SU-DHL-6 (cell line): ENCODE measurements at regions not wholly inside any gene's neighbourhood (a gene's known extent, or its start where the extent isn't known, plus 50 kb on each side); places are given as distances from the start of the nearest gene placed in this dataset.

Experiments used
- H2AFZ ChIP-seq: fragments of 200-600 bp; sonication (generic); 2 replicates; pipeline ENCODE4 v1.6.1; 2014; ENCODE audit warnings: low read depth, mild to moderate bottlenecking, moderate library complexity, mixed read lengths, antibody characterized with exemption, low read length; ENCODE audit not compliant: severe bottlenecking
- H3F3A ChIP-seq: fragments of 200-600 bp; shearing (Covaris generic); 2 replicates; pipeline ENCODE4 v1.6.0; 2016; ENCODE audit warnings: antibody characterized with exemption, mild to moderate bottlenecking; ENCODE audit not compliant: insufficient read depth
- H3K27ac ChIP-seq: fragments of 200-600 bp; sonication (generic); 2 replicates; pipeline ENCODE4 v1.5.1; 2016; ENCODE audit warnings: low read depth, mild to moderate bottlenecking, low read length, moderate library complexity, mixed read lengths
- H3K27me3 ChIP-seq: fragments of 200-600 bp; sonication (generic), shearing (Covaris generic); 2 replicates; pipeline ENCODE4 v1.6.0; 2014; ENCODE audit warnings: mild to moderate bottlenecking, low read length
- H3K36me3 ChIP-seq: fragments of 200-600 bp; sonication (generic); 2 replicates; pipeline ENCODE4 v1.6.1; 2014; ENCODE audit warnings: mild to moderate bottlenecking, low read length, mixed read lengths
- H3K4me2 ChIP-seq: fragments of 300-600, 200-600 bp; shearing (Covaris generic), sonication (generic); 2 replicates; pipeline ENCODE4 v1.6.0; 2014; ENCODE audit warnings: low read length, low read depth, mild to moderate bottlenecking; ENCODE audit not compliant: poor library complexity, severe bottlenecking
- H3K4me3 ChIP-seq: fragments of 200-600 bp; sonication (generic); 2 replicates; pipeline ENCODE4 v1.5.1; 2014; ENCODE audit warnings: antibody characterized with exemption, low read length, mild to moderate bottlenecking, mixed read lengths; ENCODE audit not compliant: insufficient read depth, poor library complexity, severe bottlenecking
- H3K79me2 ChIP-seq: fragments of 200-600 bp; sonication (generic); 2 replicates; pipeline ENCODE4 v1.6.1; 2014; ENCODE audit warnings: mild to moderate bottlenecking, low read length, moderate library complexity; ENCODE audit not compliant: insufficient read depth
- H3K9ac ChIP-seq: fragments of 200-600 bp; sonication (generic); 2 replicates; pipeline ENCODE4 v1.7.0; 2014; ENCODE audit warnings: mild to moderate bottlenecking, low read length
- H3K9me2 ChIP-seq: fragments of 200-600 bp; sonication (generic); replicated peaks from 2 replicates; pipeline ENCODE4 v1.6.1; 2014; ENCODE audit warnings: low read length; ENCODE audit not compliant: insufficient read depth
- H3K9me3 ChIP-seq: fragments of 200-600 bp; sonication (generic); 2 replicates; pipeline ENCODE4 v1.6.1; 2014; ENCODE audit warnings: low read length, mixed read lengths; ENCODE audit not compliant: insufficient read depth
- H4K20me1 ChIP-seq: fragments of 200-600 bp; sonication (generic); 2 replicates; pipeline ENCODE4 v1.6.1; 2014; ENCODE audit warnings: low read depth, mild to moderate bottlenecking, antibody characterized with exemption, low read length, moderate library complexity, mixed read lengths
- EZH2phosphoT487 ChIP-seq: fragments of 200-600 bp; sonication (generic), shearing (Covaris generic); conservative IDR thresholded peaks from 2 replicates; pipeline ENCODE4 v1.6.1; 2018; ENCODE audit warnings: mild to moderate bottlenecking, antibody characterized with exemption, low read length, moderate library complexity, mixed read lengths
- TF ChIP-seq, protein P1 (sequence below): fragments of 200-600 bp; sonication (generic); IDR thresholded peaks from one replicate; pipeline ENCODE4 v1.5.1; 2017; ENCODE audit warnings: antibody characterized with exemption, mild to moderate bottlenecking, low read length, moderate library complexity; ENCODE audit not compliant: insufficient read depth, poor library complexity, severe bottlenecking

DNA sequence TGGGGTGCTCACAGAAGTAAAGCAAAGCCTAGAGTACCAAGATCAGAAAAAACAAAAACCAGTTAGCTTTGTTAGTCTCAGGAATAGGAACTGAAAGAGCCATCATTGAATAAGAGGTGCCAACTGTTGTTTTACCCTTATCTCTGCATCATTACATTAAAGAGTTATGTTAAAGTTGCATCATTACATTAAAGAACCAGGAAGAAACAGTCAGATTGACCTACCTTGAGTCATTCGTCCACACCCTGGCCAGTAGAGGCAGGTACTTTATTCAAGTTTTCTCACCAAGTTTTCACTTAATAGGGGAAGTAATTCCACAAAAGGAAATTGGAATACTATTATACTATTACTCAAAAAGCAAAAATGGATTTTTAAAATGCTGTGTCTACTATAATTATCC, 121.7 kb upstream of the CNOT2 start:
- no peak overlapping the region for H3K27ac ChIP-seq

DNA sequence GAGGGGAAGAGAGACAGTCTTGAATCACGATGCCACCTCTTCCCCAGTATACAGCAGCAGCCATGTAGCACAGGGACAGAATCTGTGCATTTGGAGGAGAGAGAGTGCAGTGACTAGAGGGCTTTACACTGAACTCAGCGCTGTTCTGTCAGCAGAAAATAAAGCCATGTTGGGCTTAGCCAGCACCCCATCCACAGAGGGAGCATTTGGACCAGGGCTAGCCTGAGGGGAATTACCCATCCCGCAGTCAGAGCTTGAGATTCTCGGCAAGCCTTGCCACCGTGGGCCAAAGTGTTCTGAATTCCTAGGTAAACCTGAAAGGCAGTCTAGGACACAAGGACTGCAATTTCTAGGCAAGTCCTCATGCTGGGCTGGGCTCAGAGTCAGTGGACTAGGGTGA, 120.4 kb upstream of the CNOT2 start:
- no peaks in the 10 kb centered on the region for H3K79me2 ChIP-seq
- no peaks in the 10 kb centered on the region for H3K36me3 ChIP-seq
- H3F3A ChIP-seq, result no peaks in the 10 kb centered on the region
- no peak overlapping the region for H2AFZ ChIP-seq
- H3K9ac ChIP-seq, result no peak overlapping the region
- no peak overlapping the region for H3K4me2 ChIP-seq
- H3K4me3 ChIP-seq, result no peak overlapping the region
- H4K20me1 ChIP-seq, result no peaks in the 10 kb centered on the region
- H3K27me3 ChIP-seq, result no peaks in the 10 kb centered on the region
- TF ChIP-seq EZH2phosphoT487, result no peak
- TF ChIP-seq, protein P1, sequence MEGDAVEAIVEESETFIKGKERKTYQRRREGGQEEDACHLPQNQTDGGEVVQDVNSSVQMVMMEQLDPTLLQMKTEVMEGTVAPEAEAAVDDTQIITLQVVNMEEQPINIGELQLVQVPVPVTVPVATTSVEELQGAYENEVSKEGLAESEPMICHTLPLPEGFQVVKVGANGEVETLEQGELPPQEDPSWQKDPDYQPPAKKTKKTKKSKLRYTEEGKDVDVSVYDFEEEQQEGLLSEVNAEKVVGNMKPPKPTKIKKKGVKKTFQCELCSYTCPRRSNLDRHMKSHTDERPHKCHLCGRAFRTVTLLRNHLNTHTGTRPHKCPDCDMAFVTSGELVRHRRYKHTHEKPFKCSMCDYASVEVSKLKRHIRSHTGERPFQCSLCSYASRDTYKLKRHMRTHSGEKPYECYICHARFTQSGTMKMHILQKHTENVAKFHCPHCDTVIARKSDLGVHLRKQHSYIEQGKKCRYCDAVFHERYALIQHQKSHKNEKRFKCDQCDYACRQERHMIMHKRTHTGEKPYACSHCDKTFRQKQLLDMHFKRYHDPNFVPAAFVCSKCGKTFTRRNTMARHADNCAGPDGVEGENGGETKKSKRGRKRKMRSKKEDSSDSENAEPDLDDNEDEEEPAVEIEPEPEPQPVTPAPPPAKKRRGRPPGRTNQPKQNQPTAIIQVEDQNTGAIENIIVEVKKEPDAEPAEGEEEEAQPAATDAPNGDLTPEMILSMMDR, result no peak
- H3K9me2 ChIP-seq, result no peaks in the 10 kb centered on the region
- no peaks in the 10 kb centered on the region for H3K9me3 ChIP-seq
- no peak overlapping the region for H3K27ac ChIP-seq

More for the DNA sequence above, 121.7 kb upstream of the CNOT2 start:
- Histone ChIP-seq H3K36me3 (no peaks in the 10 kb centered on the region), H3K9me2 (no peaks in the 10 kb centered on the region), H3K79me2 (no peaks in the 10 kb centered on the region), H3F3A (no peaks in the 10 kb centered on the region), H3K4me2 (no peak overlapping the region), H4K20me1 (no peaks in the 10 kb centered on the region), H2AFZ (no peak overlapping the region), H3K9me3 (no peaks in the 10 kb centered on the region), H3K4me3 (no peak overlapping the region), H3K27me3 (no peaks in the 10 kb centered on the region), H3K9ac (no peak overlapping the region)
- no peak for TF ChIP-seq EZH2phosphoT487
- TF ChIP-seq, protein P1, result no peak

DNA sequence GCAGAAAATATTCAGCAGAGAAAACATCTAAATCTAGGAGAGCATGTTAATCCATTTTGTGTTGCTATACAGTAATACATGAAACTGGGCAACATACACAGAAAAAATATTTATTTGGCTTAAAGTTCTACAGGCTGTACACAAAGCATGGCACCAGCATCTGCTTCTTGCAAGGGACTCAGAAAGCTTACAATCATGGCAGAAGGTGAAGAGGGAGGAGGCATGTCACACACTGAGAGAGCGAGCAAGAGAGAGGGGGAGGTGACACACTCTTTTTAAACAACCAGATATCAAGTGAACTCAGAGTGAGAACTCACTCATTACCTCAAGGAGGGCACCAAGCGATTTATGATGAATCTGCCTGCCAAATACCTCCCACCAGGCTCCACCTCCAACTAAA, 94.2 kb upstream of the CNOT2 start:
- no peaks in the 10 kb centered on the region for H3F3A ChIP-seq
- no peaks in the 10 kb centered on the region for H3K36me3 ChIP-seq
- no peak for TF ChIP-seq EZH2phosphoT487
- TF ChIP-seq, protein P1, result no peak

DNA sequence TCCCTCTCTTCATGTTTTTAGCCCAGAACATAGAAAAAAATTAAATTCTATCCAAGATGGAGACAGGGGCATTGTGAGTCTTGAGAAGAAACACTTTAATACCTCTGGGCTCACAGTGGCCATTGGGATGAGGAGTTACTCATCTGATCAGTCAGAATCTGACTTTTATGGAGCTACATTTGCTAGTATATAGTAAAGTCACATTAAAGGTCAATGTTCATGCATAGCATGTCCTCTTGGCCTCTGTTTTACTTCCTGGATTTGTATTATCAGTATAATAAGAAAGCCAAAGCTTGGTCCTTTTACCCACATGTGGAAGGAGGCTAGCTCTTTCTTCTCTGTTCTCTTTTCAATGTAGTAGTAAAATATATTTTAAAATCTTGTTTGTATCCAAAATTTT, 93.6 kb upstream of the CNOT2 start:
- H3K27ac ChIP-seq, result no peak overlapping the region
- H3K9ac ChIP-seq, result no peak overlapping the region
- TF ChIP-seq EZH2phosphoT487, result no peak
- TF ChIP-seq, protein P1, result no peak
- no peak overlapping the region for H3K4me2 ChIP-seq
- peaks cover 7% of the 10 kb centered on the region; the same call in 1 of the 2 replicates for H3K9me3 ChIP-seq
- no peaks in the 10 kb centered on the region for H3F3A ChIP-seq
- H3K27me3 ChIP-seq, result no peaks in the 10 kb centered on the region
- no peaks in the 10 kb centered on the region for H3K9me2 ChIP-seq
- H3K4me3 ChIP-seq, result no peak overlapping the region
- no peaks in the 10 kb centered on the region for H3K79me2 ChIP-seq
- no peaks in the 10 kb centered on the region for H3K36me3 ChIP-seq
- no peak overlapping the region for H2AFZ ChIP-seq
- H4K20me1 ChIP-seq, result no peaks in the 10 kb centered on the region

More for the DNA sequence above, 94.2 kb upstream of the CNOT2 start:
- no peaks in the 10 kb centered on the region for H4K20me1 ChIP-seq
- no peaks in the 10 kb centered on the region for H3K79me2 ChIP-seq
- H3K9ac ChIP-seq, result no peak overlapping the region
- H3K27me3 ChIP-seq, result no peaks in the 10 kb centered on the region
- no peak overlapping the region for H3K27ac ChIP-seq
- H3K9me2 ChIP-seq, result no peaks in the 10 kb centered on the region
- peaks cover 2% of the 10 kb centered on the region; the same call in 1 of the 2 replicates for H3K9me3 ChIP-seq
- no peak overlapping the region for H3K4me2 ChIP-seq
- no peak overlapping the region for H2AFZ ChIP-seq
- H3K4me3 ChIP-seq, result no peak overlapping the region
